ENCODE measurements at regions not wholly inside any gene's neighbourhood (a gene's known extent, or its start where the extent isn't known, plus 50 kb on each side); places are given as distances from the start of the nearest gene placed in this dataset.
"Not testable (repeated sequence)": the region's sequence is repeated elsewhere in the genome, so short reads cannot be mapped to it uniquely, and the experiment has no call there.

- Histone ChIP-seq H3K4me1 (ENCODE audit: control insufficient read depth, low read length) (no peaks in the 10 kb centered on the region), H4K20me1 (ENCODE audit: control insufficient read depth, insufficient read depth, low read depth, low read length) (no peaks in the 10 kb centered on the region), H3K27me3 (ENCODE audit: control insufficient read depth, low read length) (no peaks in the 10 kb centered on the region), H3F3A (ENCODE audit: control insufficient read depth, insufficient read depth) (no peaks in the 10 kb centered on the region), H3K79me2 (ENCODE audit: control insufficient read depth, low read length) (no peaks in the 10 kb centered on the region), H3K4me3 (ENCODE audit: low read length) (no peak overlapping the region), H3K4me2 (ENCODE audit: low read length) (no peak overlapping the region), H3K36me3 (ENCODE audit: control insufficient read depth, low read length) (no peaks in the 10 kb centered on the region), H3K9me3 (ENCODE audit: control insufficient read depth, insufficient read depth, low read length) (no peaks in the 10 kb centered on the region), H3K27ac (ENCODE audit: low read depth, low read length) (no peak overlapping the region), H3K9me2 (replicated peaks; ENCODE audit: control insufficient read depth, low read length) (no peaks in the 10 kb centered on the region)
- TF ChIP-seq, protein P1, sequence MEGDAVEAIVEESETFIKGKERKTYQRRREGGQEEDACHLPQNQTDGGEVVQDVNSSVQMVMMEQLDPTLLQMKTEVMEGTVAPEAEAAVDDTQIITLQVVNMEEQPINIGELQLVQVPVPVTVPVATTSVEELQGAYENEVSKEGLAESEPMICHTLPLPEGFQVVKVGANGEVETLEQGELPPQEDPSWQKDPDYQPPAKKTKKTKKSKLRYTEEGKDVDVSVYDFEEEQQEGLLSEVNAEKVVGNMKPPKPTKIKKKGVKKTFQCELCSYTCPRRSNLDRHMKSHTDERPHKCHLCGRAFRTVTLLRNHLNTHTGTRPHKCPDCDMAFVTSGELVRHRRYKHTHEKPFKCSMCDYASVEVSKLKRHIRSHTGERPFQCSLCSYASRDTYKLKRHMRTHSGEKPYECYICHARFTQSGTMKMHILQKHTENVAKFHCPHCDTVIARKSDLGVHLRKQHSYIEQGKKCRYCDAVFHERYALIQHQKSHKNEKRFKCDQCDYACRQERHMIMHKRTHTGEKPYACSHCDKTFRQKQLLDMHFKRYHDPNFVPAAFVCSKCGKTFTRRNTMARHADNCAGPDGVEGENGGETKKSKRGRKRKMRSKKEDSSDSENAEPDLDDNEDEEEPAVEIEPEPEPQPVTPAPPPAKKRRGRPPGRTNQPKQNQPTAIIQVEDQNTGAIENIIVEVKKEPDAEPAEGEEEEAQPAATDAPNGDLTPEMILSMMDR (IDR thresholded peaks at IDR 0.05; ENCODE audit: low read depth, low read length, poor library complexity, severe bottlenecking): no peak
- no peak for TF ChIP-seq EZH2phosphoT487 (IDR thresholded peaks at IDR 0.05; ENCODE audit: borderline replicate concordance, low read length)
These were observed 98.0 kb upstream of the FAM174B start for GRCh38 chr15:92753591-92753990.

GRCh38 chr15:92763459-92763858, 107.9 kb upstream of the FAM174B start:
- Histone ChIP-seq H3K4me1 (ENCODE audit: control insufficient read depth, low read length) (peaks cover 3% of the 10 kb centered on the region), H3K79me2 (ENCODE audit: control insufficient read depth, low read length) (no peaks in the 10 kb centered on the region), H3K9me2 (replicated peaks; ENCODE audit: control insufficient read depth, low read length) (no peaks in the 10 kb centered on the region), H3K27ac (ENCODE audit: low read depth, low read length) (no peak overlapping the region), H3K36me3 (ENCODE audit: control insufficient read depth, low read length) (no peaks in the 10 kb centered on the region), H4K20me1 (ENCODE audit: control insufficient read depth, insufficient read depth, low read depth, low read length) (no peaks in the 10 kb centered on the region), H3K9me3 (ENCODE audit: control insufficient read depth, insufficient read depth, low read length) (no peaks in the 10 kb centered on the region), H3K4me2 (ENCODE audit: low read length) (no peak overlapping the region), H3F3A (ENCODE audit: control insufficient read depth, insufficient read depth) (no peaks in the 10 kb centered on the region), H3K27me3 (ENCODE audit: control insufficient read depth, low read length) (no peaks in the 10 kb centered on the region), H3K4me3 (ENCODE audit: low read length) (no peak overlapping the region)
- TF ChIP-seq, protein P1 (IDR thresholded peaks at IDR 0.05; ENCODE audit: low read depth, low read length, poor library complexity, severe bottlenecking): no peak
- TF ChIP-seq EZH2phosphoT487 (IDR thresholded peaks at IDR 0.05; ENCODE audit: borderline replicate concordance, low read length): no peak

- H3K4me3 ChIP-seq (ENCODE audit: low read length); H3K79me2 ChIP-seq (ENCODE audit: control insufficient read depth, low read length); H3K27ac ChIP-seq (ENCODE audit: low read depth, low read length); H3K4me1 ChIP-seq (ENCODE audit: control insufficient read depth, low read length); H3K9me3 ChIP-seq (ENCODE audit: control insufficient read depth, insufficient read depth, low read length); H3K9me2 ChIP-seq (replicated peaks; ENCODE audit: control insufficient read depth, low read length); H3K27me3 ChIP-seq (ENCODE audit: control insufficient read depth, low read length); H3K4me2 ChIP-seq (ENCODE audit: low read length); H3F3A ChIP-seq (ENCODE audit: control insufficient read depth, insufficient read depth); H4K20me1 ChIP-seq (ENCODE audit: control insufficient read depth, insufficient read depth, low read depth, low read length); H3K36me3 ChIP-seq (ENCODE audit: control insufficient read depth, low read length): not testable (repeated sequence)
These were observed 112.6 kb upstream of the FAM174B start for GRCh38 chr15:92768131-92768530.

GRCh38 chr15:92770641-92771040, 115.1 kb upstream of the FAM174B start:
- no peaks in the 10 kb centered on the region for H3K9me2 ChIP-seq (replicated peaks; ENCODE audit: control insufficient read depth, low read length)
- H3F3A ChIP-seq (ENCODE audit: control insufficient read depth, insufficient read depth): no peaks in the 10 kb centered on the region
- no peak overlapping the region for H3K4me2 ChIP-seq (ENCODE audit: low read length)
- no peaks in the 10 kb centered on the region for H3K9me3 ChIP-seq (ENCODE audit: control insufficient read depth, insufficient read depth, low read length)
- no peak overlapping the region for H3K27ac ChIP-seq (ENCODE audit: low read depth, low read length)
- no peaks in the 10 kb centered on the region for H3K79me2 ChIP-seq (ENCODE audit: control insufficient read depth, low read length)
- no peaks in the 10 kb centered on the region for H4K20me1 ChIP-seq (ENCODE audit: control insufficient read depth, insufficient read depth, low read depth, low read length)
- no peaks in the 10 kb centered on the region for H3K36me3 ChIP-seq (ENCODE audit: control insufficient read depth, low read length)
- H3K4me3 ChIP-seq (ENCODE audit: low read length): no peak overlapping the region
- TF ChIP-seq EZH2phosphoT487 (IDR thresholded peaks at IDR 0.05; ENCODE audit: borderline replicate concordance, low read length): no peak
- TF ChIP-seq, protein P1 (IDR thresholded peaks at IDR 0.05; ENCODE audit: low read depth, low read length, poor library complexity, severe bottlenecking): no peak
- H3K27me3 ChIP-seq (ENCODE audit: control insufficient read depth, low read length): no peaks in the 10 kb centered on the region
- H3K4me1 ChIP-seq (ENCODE audit: control insufficient read depth, low read length): no peaks in the 10 kb centered on the region

Measured in DOHH2 (cell line).